ENCODE measurements at regions not wholly inside any gene's neighbourhood (a gene's known extent, or its start where the extent isn't known, plus 50 kb on each side); places are given as distances from the start of the nearest gene placed in this dataset.

GRCh38 chr13:57918913-57919312, 287.4 kb downstream of the PCDH17 start:
- DNase-seq, result no peak

GRCh38 chr13:57925250-57925649, 293.7 kb downstream of the PCDH17 start:
- no peak for DNase-seq

GRCh38 chr13:57925751-57926150, 294.2 kb downstream of the PCDH17 start:
- DNase-seq, result no peak

- no peak for DNase-seq
These were observed 300.5 kb downstream of the PCDH17 start for GRCh38 chr13:57932061-57932460.

- DNase-seq, result no peak
These were observed 302.1 kb downstream of the PCDH17 start for GRCh38 chr13:57933606-57934005.

GRCh38 chr13:57935965-57936364, 304.4 kb downstream of the PCDH17 start:
- DNase-seq, result no peak

GRCh38 chr13:57946361-57946760, 314.8 kb downstream of the PCDH17 start:
- no peak for DNase-seq

- no peak for DNase-seq
These were observed 317.3 kb downstream of the PCDH17 start for GRCh38 chr13:57948884-57949283.

- no peak for DNase-seq
These were observed 338.4 kb downstream of the PCDH17 start for GRCh38 chr13:57969951-57970350.

- no peak for DNase-seq
These were observed 338.9 kb downstream of the PCDH17 start for GRCh38 chr13:57970404-57970803.

GRCh38 chr13:57982782-57983181, 351.2 kb downstream of the PCDH17 start:
- no peak for DNase-seq

- no peak for DNase-seq
These were observed 356.7 kb downstream of the PCDH17 start for GRCh38 chr13:57988276-57988675.

GRCh38 chr13:57991041-57991440, 359.5 kb downstream of the PCDH17 start:
- no peak for DNase-seq

GRCh38 chr13:57992416-57992815, 360.9 kb downstream of the PCDH17 start:
- no peak for DNase-seq

- no peak for DNase-seq
These were observed 365.2 kb downstream of the PCDH17 start for GRCh38 chr13:57996717-57997116.

- no peak for DNase-seq
These were observed 373.2 kb downstream of the PCDH17 start for GRCh38 chr13:58004751-58005150.

GRCh38 chr13:58018020-58018419, 386.5 kb downstream of the PCDH17 start:
- DNase-seq, result no peak

GRCh38 chr13:58018865-58019264, 387.3 kb downstream of the PCDH17 start:
- DNase-seq, result no peak

GRCh38 chr13:58024103-58024502, 392.6 kb downstream of the PCDH17 start:
- DNase-seq, result no peak

- DNase-seq, result no peak
These were observed 394.3 kb downstream of the PCDH17 start for GRCh38 chr13:58025821-58026220.

GRCh38 chr13:58032676-58033460, 401.3 kb downstream of the PCDH17 start:
- DNase-seq, result no peak

GRCh38 chr13:58043971-58044370, 412.4 kb downstream of the PCDH17 start:
- no peak for DNase-seq

- DNase-seq, result no peak
These were observed 417.1 kb downstream of the PCDH17 start for GRCh38 chr13:58048670-58049069.

- no peak for DNase-seq
These were observed 419.9 kb downstream of the PCDH17 start for GRCh38 chr13:58051396-58051795.

GRCh38 chr13:58051807-58052375, 420.3 kb downstream of the PCDH17 start:
- DNase-seq, result no peak

Measured in SHP77 (cell line).